HG03103 (cell line): ENCODE measurements at regions not wholly inside any gene's neighbourhood (a gene's known extent, or its start where the extent isn't known, plus 50 kb on each side); places are given as distances from the start of the nearest gene placed in this dataset.
"Not testable (repeated sequence)": the region's sequence is repeated elsewhere in the genome, so short reads cannot be mapped to it uniquely, and the experiment has no call there.

Source experiments
- ATAC-seq: cut with Tn5 transposase; IDR thresholded peaks from one replicate; pipeline ENCODE4 v1.9.1; 2021; ENCODE audit warnings: low read depth; ENCODE audit not compliant: unreplicated experiment

DNA sequence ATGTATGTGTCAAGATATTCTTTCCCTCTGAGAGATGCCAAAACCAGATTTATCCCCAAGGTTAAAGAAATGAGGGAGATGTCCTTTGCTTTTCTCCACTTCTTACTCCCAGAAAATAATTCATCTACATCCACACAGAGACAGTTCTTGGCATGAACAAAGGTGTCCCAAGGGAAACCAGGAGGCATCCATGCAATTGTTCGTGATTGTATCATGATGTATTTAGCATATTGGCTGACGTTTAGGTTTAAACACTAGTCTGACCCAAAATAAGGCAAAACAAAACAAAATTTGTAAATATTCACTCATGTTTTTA, 223.9 kb downstream of the C7orf25 start:
- no peak for ATAC-seq

DNA sequence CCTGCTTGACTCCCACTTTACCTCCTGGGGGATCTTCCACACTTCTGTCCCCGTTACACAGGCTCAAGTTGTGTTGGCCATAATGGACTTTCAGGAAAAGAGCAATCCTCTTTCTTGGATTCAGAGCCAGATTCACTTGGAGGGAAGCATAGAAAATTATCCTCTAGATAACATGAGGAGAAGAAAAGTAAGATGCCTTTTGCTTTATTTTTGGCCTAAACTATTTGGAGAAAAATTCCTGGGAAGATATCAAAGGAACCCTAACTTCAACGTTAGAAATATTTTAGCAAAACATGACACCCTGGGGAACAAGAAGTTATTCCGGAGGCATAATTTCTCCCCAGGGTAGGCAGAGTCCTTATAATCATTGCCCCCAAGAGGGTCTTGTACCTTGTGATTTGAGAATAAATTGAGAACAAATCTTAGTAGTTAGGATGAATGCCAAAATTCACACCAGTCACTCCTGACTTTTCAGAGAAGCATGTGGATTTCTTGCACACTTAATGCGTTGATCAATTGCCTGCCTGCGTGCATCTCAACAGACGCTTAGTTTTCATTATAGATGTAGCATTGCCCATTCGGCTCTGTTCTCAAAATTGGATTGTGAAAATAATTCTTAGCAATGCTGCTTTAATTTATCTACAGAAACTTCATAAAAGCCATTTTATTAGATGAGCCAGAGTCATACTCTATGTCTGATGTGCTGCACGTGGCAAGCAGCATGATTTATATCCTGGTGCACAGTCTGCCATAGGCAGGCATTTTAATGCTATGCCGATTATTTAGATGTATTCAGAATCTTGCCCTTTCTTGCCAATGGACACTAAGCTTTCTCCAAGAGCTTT, 224.4 kb downstream of the C7orf25 start:
- no peak for ATAC-seq

DNA sequence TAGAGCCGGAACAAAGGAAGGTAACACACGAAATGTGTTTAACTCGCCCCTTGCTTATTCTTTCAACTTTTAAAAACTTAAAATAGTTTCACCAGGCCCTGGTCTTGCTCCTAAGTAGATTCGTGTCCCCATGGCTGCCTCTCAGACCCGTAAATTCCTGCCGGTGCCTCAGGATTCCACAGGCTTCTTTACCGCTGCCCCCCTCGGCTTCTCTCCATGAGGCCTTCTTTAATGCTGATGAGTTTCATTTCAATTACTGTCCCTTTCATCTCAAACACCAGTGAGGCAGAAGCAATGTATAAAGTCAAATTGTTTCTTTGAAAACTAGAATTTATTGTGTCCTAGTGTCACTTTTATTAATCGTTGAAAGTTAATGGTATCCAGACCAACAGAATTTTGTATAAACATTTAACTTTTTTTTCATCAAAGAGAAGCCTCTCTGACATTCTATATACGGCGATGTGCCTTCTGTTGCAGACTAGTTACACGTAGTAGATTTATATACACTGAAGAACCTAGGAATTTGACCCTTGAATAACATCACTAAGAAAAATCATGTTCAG, 225.2 kb downstream of the C7orf25 start:
- no peak for ATAC-seq

DNA sequence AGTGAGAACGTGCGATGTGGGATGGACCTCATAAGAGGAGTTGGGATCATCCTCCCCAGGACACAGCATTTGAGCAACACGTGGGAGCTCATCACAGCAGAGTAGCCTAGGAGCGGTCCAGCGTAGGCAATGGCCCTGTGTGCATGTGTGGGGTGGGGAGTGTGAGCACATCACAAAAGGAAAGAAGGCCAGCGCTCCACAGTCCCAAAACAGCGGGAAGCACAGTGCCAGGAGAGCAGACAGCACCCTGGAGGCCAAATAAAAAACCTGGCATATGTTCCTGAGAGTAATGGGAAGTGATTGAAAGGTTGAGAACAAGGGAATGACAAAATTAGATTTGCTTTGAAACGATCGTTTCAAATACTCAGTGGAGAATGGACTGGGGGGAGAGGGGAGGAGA, 226.0 kb downstream of the C7orf25 start:
- ATAC-seq = no peak

DNA sequence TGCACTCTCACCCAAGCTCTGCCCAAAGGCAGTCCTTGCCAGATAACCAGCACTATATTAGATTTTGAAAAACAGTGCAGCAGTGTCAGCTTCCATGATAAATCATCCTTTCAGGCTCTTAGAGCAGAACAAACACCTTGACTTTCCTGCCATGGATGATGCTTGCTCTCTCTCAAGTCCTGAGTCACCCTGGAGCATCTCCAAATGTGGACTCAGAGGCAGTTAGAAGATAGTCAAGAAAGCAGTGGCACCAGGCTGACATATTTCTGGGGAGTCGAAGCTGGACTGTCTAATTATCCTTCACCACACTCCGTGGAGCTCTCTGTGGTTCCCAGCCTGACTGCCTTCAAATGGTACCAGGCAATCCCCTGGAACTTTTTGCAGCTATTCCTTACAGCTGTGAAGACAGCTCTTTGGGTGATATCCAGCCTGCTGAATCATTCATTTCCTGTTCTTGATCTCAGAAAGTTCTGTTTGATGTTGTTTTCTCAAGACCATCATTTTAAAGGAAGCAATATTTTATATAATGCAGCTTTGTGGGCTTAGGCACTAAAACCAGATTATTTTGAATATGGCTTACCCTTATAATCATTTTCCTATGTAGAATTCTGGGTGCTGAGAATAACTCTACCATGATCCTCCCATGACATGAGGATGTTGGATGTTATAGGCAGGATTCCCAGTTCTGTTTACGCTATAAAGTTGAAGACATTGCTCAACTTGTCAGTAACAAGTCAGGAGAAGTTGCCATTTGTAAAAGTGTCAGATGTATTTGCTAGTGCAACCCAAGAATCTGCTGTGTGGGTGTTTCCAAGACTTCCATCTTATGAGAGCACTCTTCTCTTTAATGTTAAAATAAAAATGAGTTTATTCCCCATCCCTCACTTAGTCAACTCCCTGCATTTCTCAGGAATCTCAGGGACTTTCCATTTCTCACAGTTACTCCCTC, 233.8 kb downstream of the C7orf25 start:
- ATAC-seq = no peak

DNA sequence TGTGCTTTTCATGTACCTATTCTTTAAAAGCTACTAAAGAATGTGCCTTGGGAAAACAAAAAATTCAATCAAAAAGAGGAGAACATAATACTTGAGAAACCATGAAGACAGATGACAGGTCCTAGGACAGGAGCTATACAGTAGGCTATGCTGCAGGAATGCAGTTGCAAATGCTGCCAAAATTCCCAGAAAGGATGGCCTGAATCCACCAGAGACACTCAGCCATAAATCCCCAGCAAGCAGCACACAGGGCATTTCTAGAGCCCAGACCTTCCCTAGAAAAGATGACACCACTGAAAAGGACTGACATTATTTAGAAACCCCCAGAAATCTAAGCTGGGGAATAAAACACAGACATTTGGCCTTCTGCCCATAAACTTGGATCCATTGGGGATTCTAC, 237.3 kb downstream of the C7orf25 start:
- no peak for ATAC-seq

DNA sequence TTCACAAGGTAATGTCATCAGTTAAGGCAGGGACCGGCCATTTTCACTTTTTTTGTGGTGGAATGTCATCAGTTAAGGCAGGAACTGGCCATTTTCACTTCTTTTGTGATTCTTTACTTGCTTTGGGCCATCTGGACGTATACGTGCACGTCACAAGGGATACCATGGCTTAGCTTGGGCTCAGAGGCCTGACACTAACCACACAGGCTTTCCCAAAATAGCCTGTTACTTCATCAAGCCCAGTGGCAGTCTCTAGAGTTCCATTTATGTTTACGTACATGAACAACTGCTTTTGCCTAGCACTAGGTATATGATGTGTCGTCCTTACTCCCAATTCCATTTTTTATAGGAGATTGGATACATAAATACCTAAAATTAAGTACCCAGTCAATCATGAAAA, 237.9 kb downstream of the C7orf25 start:
- ATAC-seq = no peak

DNA sequence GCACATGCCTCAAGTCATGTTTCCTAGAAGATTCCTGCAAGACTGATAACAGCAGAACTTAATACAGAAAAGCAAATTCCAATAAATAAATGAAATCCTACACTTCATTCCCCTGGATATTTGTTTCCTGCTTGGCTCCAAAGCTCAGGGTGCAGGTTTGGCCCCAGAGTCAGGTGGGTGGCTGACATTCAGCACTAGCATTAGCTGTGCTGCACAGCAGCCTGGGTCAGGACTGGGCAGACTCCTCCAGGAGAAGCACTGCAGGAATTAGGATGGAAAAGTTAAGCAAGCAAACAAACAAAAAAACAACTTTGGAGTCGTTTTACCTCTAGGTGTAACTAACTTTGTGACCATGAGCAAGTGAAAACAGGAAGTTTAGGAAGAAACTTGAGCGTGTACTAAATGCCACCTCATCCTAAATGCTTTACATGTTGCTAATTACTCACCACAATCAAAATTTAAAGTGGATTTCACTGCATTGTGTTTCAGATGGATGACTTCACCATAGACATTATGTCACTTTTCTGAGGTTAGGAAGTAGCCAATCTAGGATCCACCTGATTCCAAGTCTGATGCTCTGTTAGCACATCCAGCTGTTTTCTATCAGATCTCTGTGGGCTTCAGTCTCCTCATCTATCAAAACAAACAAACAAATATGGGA, 239.4 kb downstream of the C7orf25 start:
- ATAC-seq = no peak

DNA sequence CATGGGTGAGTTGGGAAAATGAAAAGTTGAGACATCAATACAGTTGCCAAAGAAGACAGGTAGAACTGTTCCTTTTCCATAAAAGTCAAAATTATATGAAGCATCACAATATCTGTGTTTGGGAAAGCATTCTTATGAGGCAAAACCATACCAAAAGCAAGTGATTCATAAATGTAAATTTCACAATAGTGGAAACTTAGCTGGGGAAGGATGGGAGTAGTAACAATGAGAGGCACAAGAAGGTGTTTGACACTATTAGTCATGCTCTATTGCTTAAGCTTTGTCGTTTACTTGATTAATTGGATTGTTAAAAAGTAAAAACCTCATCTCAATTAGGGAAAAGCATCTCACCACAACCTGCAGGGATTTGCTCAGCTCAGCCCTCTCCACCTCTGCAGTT, 240.2 kb downstream of the C7orf25 start:
- ATAC-seq = no peak

DNA sequence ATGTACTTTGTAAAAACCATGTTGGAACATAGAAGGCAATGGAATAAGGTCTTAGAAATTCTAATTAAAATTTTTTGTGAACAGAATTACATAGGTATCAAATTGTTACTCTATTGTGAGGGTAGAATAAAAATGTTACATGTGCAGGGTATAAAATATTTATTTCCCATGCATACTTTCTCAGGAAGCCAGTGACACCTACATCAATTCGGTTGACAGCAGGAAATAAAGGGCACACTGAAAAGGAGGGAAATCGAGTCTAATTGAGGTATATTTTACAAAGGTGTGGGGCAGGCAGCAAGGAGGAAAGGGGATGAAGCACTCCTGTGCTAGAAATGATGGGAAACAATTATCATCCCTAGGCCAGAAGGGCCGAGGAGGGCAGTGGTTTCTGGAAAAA, 244.9 kb downstream of the C7orf25 start:
- no peak for ATAC-seq

DNA sequence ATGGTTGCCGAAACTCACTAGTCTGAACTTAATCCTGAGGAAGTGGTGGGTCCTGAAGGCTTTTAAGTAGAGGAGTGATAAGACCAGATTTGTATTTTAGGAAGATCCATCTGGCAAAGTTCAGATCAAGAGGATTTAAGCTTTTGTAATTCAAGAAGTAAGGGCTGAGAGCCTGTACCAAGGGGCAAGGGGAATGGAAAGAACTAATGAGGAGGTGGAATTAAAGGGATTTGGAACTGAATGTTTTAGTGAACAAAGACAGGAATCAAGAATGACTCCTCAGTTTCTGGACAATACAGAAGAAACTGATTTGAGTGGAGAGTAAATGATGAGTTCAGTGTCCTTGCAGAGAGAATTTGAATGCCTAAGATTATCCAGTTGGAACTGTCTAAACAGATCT, 249.0 kb downstream of the C7orf25 start:
- ATAC-seq = no peak

DNA sequence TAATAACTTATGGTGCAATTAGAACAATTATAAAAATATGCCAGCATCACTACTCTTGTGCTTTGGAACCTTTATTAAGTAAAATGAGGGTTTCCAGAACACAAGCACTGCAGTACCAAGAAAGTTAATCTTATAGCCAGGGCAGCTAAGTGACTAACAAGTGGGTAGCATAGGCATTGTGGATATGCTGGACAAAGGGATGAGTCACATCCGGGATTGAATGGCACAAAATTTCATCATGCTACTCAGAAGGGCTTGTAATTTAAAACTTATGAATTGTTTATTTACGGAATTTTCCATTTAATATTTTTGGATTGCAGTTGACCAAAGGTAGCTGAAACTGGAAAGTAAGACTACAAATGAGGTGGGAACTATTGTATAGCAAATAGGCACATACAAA, 250.6 kb downstream of the C7orf25 start:
- no peak for ATAC-seq

DNA sequence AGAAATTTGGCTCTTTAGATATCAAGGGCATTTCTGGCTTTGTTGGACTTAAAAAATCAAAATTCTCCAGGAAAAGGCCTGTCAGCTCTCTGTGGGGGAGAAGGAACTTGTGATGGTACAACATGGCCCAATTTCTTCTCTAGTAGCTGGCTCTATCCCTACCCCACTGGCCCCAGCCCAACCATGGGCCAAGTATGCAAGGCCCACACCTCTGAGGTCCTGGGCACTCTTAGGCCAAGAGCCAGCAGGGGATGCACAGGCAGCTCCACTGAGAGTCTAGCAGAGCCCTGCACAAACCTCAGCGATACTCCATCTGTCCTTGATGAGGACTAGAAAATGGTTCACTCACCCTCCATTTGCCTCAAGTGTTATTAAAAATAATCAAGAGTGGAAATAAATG, 261.2 kb downstream of the C7orf25 start:
- ATAC-seq = no peak

DNA sequence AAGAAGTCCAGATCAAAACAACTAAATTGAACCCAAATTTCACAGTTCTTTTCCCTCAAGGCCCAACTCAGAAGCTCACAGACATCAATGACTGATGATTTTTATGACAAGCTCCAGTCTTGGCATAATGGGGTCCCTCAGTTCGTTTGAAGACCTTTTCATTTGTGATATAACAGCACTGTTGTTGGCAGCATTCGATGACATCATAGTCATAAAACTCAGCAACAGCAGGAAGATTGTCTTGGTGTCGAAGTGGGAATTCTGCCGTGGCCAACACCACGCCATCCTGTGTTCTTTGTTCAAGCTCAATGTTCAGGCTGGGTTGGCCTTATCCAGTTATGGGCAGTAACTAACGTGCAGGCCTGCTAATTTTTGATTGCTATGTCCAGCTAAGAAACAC, 261.7 kb downstream of the C7orf25 start:
- no peak for ATAC-seq

DNA sequence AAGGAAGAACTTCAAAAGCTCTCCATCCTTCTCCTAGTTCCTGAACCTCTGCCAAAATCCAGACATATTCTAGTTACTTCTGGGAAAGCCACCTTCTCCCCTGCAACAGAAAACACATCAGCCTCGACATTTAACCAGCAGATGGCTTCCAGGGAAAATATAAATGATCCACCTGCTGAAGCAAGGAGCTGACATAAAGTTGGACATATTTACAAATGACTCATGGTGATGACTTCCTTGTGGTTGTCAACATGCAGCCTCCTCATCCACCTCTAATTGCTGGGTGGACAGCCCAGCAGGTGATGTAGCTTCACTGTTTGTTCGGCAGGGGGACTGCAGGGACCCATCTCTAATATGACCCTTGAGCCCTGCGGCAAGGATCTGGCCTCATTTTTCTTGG, 266.0 kb downstream of the C7orf25 start:
- ATAC-seq = no peak

DNA sequence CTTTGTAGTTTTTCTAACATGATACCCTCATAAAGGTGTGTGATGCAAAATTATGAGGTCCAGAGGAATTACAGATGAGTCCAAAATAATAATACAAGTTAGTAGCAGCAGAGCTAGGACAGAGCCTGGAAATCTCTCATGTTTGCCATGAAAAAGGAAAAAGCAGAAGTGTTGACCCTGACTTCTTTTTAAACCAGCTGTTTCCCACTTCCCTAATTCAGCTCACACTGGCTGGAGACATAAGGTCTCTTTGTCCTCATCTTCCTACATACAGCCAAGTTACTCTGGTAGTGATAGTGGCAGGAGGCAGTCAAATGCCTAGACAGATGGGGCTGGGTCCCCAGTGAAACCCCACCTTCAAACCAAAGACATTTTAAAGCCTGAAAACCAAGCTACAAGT, 269.2 kb downstream of the C7orf25 start:
- ATAC-seq = no peak

DNA sequence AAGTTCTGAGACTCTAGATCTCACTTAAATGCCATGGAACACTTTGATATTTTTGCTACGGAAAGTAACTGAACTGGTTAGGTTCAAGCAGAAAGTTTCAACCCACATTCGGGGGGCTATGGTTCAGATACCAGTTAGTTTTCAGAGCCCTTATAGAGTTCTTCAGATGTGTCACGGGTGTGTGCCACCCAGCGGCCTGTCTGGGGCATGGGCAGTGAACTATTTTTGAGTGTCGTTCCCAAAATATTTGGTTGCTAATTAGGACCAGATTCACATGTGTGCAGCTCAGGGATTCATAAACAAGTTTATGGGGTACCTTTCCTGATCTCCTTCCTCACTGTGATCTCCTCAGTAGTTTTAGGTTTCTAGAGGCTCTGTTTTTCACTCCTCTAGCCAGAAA, 271.9 kb downstream of the C7orf25 start:
- no peak for ATAC-seq

DNA sequence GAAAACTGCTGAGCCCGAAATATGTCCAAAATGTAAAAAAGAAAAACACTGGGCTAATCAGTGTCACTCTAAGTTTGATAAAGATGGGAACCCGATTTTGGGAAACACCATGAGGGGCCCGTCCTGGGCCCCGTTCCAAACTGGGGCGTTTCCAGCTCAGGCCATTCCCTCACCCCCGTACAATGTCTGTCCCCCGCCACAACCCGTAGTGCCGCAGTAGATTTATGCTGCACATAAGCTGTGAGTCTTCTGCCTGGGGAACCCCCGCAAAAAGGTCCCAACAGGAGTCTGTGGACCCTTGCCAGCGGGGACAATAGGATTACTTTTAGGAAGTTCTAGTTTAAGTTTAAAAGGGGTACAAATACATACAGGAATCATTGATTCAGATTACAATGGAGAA, 275.5 kb downstream of the C7orf25 start:
- not testable (repeated sequence) for ATAC-seq

DNA sequence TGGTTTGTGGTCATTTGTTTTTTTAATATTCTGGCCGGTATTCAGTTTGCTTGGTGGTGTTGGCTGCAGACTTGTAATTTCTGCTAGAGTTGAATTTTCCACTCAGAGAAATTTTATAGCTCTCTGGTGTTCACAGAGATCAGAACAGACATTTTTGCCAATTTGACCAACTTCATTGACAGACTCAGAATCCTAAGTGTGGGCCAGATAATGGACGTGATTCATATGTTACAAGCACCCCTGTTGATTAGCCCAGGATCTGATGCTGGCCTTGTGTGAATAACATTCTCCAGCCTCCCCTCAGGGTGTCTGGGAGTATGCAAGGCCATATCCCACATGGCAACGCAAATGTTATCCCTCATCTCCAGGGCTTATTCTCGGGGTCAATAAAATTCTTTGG, 283.8 kb downstream of the C7orf25 start:
- no peak for ATAC-seq

DNA sequence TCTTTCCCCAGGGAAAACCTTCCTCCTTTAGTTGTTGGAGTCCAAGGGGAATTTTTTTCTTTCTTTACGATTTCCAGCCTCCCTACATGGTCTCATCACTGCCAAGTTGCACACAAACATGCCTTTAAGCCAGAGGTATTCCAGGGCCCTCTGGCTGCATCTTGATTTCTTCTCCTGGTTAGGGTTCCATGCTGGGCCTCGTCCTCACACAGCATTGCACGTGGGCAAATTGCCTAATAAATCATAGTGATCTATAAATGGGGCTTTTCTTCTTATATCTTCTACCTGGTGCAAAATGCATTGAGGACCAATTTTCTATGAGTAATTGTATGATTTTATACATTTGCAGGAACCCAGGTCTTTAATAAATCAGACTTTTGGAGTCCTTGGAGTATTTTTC, 284.2 kb downstream of the C7orf25 start:
- ATAC-seq = no peak

DNA sequence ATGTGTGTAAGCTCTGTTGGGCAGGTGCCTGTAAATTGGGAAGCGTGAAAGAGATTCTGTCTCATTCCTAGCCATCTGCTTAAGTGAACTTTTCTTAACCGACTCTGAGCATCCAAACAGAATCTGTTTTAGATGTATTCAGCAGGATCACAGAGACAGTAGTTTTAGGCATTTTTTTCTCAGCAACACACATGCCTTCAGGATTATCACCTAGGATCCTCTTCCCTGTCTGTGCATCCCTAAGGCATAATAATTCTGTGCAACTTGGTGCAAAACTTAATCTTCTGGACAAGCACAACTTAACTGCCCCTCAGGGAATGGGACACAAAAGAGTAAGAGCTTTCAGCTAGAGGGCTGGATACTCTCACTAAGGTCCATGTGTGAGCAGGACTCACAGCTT, 284.8 kb downstream of the C7orf25 start:
- ATAC-seq = no peak
